ENCODE measurements at regions not wholly inside any gene's neighbourhood (a gene's known extent, or its start where the extent isn't known, plus 50 kb on each side); places are given as distances from the start of the nearest gene placed in this dataset.
"Not testable (repeated sequence)": the region's sequence is repeated elsewhere in the genome, so short reads cannot be mapped to it uniquely, and the experiment has no call there.

DNA sequence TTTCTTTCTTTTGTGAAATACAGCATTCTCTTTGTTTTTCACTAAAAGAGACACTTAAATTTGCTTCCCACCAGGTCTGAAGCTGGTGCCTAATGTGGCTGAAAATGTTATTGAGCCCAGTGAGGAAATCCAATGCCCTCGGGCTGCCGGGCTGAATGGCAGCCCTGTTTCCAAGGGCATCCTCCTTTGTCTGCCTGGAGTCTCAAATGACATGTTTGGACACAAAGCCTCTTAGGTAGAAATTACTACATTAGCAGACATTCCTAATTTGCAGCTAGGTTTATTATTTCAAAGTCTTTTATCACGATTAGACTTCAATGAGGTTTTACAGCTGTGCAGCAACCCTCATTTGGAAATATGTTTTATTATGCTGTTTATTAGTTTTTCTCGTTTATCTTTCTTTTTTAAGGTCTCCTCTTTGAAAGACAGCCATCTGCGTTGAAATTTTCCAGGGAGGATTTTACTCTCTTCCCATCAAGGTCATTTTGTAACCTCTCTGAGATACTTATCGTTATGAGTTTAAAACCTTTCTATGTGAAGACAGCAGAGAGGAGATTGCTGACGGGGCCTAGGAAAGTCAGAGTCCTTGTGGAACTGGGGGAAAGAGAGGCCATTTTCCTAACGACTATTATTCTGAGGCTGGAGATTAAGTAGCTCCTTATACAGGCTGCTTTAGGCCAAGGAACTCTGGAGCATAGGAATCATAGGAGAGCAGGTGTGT, 59.0 kb upstream of the ZNF532 start:
- TF ChIP-seq, protein P1, sequence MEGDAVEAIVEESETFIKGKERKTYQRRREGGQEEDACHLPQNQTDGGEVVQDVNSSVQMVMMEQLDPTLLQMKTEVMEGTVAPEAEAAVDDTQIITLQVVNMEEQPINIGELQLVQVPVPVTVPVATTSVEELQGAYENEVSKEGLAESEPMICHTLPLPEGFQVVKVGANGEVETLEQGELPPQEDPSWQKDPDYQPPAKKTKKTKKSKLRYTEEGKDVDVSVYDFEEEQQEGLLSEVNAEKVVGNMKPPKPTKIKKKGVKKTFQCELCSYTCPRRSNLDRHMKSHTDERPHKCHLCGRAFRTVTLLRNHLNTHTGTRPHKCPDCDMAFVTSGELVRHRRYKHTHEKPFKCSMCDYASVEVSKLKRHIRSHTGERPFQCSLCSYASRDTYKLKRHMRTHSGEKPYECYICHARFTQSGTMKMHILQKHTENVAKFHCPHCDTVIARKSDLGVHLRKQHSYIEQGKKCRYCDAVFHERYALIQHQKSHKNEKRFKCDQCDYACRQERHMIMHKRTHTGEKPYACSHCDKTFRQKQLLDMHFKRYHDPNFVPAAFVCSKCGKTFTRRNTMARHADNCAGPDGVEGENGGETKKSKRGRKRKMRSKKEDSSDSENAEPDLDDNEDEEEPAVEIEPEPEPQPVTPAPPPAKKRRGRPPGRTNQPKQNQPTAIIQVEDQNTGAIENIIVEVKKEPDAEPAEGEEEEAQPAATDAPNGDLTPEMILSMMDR (conservative IDR thresholded peaks at IDR 0.05) = no peak
- peak overlapping the region; percentile 68 for H3K27ac ChIP-seq

DNA sequence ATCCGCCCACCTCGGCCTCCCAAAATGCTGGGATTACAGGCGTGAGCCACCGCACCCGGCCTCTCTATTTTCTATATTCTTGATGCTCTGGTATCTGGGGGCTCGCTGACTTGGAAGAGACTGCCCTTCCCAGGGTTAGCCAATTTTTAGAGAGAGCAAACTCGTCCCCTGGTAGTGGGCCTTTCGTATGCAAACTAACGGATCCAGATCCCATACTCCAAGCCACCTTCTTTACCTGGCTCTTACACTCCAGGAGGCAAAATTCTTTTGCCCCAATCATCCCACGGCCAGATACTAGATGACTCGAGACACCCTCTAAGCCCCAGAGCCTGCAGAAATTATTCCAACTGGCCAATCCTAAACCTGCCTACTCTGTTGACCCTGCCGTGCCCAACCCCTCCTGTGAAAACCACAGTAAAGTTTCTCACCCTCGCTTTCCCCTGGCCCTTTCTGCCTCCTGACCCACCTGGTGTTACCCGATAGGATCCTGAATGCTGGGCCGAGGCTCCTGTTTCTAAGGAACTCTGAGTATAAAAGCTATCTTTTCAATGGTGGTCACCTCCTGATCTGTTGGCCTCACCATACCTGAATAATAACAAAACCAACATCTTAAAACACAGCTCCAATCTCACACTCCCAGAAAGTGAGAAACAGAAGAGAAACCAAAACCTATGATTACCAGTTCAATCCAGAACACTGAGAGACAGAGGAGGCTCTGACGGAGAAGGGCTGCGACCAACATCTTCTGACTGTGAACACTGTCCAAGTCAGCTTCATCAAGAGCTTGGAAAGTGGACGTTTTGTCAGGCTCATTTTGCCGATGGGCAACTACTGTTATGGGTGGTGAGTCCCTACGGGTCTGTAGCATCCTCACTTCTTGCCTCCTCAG, 57.6 kb upstream of the ZNF532 start:
- TF ChIP-seq, protein P1 (conservative IDR thresholded peaks at IDR 0.05) = no peak
- H3K27ac ChIP-seq = no peak overlapping the region

DNA sequence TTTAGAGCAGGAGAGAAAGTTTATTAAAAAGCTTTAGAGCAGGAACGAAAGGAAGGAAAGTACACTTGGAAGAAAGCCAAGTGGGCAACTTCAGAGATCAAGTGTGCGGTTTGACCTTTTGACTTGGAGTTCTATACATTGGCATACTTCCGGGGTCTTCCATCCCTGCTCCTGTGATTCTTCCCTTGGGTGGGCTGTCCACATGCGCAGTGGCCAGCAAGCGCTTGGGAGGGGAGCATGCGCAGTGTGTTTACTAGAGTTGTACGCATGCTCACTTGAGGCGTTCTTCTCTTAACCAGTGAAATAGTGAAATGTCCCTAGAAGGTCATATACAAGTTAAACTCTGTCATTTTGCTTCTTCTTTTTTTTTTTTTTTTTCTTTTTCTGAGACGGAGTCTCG, 56.9 kb upstream of the ZNF532 start:
- TF ChIP-seq, protein P1 (conservative IDR thresholded peaks at IDR 0.05) = no peak
- H3K27ac ChIP-seq = no peak overlapping the region

DNA sequence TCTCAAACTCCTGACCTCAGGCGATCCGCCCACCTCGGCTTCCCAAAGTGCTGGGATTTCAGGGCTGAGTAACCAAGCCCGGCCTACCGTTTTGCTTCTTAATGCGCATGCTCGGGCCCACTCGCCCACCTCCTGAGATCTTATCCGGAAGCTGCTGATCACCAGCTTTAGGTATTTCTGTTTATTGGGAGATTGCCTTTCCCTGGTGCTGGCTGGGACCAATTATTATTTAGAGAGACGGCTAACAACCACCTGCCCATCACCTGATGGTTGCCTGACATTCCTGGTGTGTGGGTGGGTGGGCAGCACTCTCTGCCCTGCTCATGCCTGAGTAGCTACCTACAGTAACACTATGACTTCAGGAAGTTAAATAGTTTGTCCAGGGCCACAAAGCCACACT, 56.3 kb upstream of the ZNF532 start:
- H3K27ac ChIP-seq = no peak overlapping the region
- TF ChIP-seq, protein P1 (conservative IDR thresholded peaks at IDR 0.05) = no peak

DNA sequence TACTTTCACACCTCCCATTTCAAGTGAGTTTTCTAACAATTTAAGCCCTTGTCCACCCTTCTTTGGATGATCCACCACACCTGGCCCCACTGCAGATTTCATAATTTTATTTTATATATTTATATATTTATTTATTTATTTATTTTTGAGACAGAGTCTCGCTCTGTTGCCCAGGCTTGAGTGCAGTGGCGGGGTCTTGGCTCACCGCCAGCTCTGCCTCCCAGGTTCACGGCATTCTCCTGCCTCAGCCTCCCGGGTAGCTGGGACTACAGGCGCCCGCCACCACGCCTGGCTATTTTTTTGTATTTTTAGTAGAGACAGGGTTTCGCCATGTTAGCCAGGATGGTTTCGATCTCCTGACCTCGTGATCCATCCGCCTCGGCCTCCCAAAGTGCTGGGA, 52.8 kb upstream of the ZNF532 start:
- not testable (repeated sequence) for H3K27ac ChIP-seq

DNA sequence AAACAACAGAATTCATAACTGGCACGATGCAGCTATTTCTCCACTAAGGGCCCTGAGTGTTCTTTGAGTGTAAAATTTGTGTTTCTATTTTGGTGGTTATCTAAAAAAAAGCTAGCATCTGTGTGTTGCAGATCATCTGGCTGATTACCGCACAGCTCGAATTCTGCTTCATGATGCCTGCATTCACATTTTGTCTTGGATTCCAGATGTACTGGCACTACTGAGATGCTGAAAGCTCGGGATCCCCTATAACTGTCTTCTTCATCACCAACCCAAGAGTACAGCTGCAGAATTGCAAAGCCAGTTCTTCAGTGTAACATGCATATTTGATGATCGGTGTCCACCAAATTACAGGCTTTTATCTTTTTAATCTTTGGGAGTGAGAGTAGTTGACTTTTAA, 51.6 kb upstream of the ZNF532 start:
- TF ChIP-seq, protein P1 (conservative IDR thresholded peaks at IDR 0.05) = no peak
- peak overlapping the region; percentile 37 for H3K27ac ChIP-seq

DNA sequence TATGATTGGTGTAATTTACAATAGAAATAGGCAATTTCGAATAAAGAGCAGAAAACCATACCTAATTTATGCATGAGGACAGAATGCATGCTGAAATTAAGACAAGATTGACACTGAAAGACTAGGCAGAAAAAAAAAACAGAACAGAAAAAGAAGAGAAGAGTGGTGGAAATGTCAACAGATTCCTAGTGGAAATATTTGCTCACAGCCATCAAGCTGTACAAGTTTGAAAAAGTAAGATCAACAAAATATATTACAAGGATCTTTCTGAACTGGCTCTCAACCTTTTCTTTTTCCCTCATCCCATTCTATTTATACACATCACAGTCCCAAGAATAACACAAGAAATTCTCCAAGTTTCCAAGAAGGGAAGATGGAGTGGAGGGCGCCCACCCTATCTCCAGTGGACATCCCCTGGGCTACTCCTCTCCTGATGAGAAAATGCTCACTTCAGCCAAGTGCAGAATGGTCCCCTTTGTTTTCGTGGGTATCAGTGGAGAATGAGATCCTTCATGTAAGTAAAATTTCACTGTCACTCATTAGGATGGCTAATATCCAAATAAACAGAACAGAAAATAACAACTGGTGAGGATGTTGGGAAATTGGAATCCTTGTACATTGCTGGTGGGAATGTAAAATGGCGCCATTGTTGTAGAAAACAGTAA, 51.0 kb upstream of the ZNF532 start:
- TF ChIP-seq, protein P1 (conservative IDR thresholded peaks at IDR 0.05) = no peak
- H3K27ac ChIP-seq = peak overlapping the region; percentile 37
